ENCODE measurements at regions not wholly inside any gene's neighbourhood (a gene's known extent, or its start where the extent isn't known, plus 50 kb on each side); places are given as distances from the start of the nearest gene placed in this dataset.
A peak's percentile ranks its signal among the peaks of the same experiment; 100 is the strongest.

- peak; percentile 56 to 87 (median 64) for TF ChIP-seq CTCF (IDR thresholded peaks at IDR 0.05)
- TF ChIP-seq POLR2A (IDR thresholded peaks at IDR 0.05): no peak
Measured at GRCh38 chr5:165630261-165630778, 2124.9 kb downstream of the MAT2B start.
